GM13976 (cell line): ENCODE measurements at regions not wholly inside any gene's neighbourhood (a gene's known extent, or its start where the extent isn't known, plus 50 kb on each side); places are given as distances from the start of the nearest gene placed in this dataset.

Experiments
- DNase-seq: peaks from one replicate; pipeline ENCODE4 v3.0.0; 2012; ENCODE audit warnings: low spot score
- in situ Hi-C: fragments of 300-500 bp; cut with MboI; formaldehyde crosslinking; loops from one replicate; pipeline ENCODE4 v1.12.0; 2022; ENCODE audit warnings: low sequenced_read_pairs, mixed read lengths, inconsistent platforms; ENCODE audit not compliant: unreplicated experiment
- TF ChIP-seq, protein P1 (sequence below): IDR thresholded peaks from 2 replicates; pipeline ENCODE4 v1.5.1; 2012; ENCODE audit warnings: borderline replicate concordance, mild to moderate bottlenecking; ENCODE audit not compliant: insufficient read depth; ENCODE audit errors: extremely low read depth, missing control alignments, control extremely low read depth

DNA sequence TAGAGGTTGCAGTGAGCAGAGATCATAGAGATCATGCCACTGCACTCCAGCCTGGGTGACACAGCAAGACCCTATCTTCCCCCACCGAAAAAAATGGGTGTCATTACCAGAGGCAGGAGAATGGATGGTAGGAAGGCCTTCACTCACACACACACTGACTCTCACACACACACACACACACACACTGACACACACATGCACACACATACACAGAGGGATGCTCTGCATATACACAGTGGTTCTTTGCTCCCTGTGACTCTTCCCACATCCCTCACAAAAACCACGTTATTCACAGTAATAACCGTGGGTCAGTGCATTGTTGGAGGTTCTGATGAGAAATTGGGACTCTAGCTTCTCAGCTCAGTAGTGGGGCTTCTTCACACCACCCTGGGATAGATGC, 300.2 kb upstream of the N4BP1 start:
- TF ChIP-seq, protein P1, sequence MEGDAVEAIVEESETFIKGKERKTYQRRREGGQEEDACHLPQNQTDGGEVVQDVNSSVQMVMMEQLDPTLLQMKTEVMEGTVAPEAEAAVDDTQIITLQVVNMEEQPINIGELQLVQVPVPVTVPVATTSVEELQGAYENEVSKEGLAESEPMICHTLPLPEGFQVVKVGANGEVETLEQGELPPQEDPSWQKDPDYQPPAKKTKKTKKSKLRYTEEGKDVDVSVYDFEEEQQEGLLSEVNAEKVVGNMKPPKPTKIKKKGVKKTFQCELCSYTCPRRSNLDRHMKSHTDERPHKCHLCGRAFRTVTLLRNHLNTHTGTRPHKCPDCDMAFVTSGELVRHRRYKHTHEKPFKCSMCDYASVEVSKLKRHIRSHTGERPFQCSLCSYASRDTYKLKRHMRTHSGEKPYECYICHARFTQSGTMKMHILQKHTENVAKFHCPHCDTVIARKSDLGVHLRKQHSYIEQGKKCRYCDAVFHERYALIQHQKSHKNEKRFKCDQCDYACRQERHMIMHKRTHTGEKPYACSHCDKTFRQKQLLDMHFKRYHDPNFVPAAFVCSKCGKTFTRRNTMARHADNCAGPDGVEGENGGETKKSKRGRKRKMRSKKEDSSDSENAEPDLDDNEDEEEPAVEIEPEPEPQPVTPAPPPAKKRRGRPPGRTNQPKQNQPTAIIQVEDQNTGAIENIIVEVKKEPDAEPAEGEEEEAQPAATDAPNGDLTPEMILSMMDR: no peak
- no peak for DNase-seq
- in situ Hi-C loops: no loop called here

DNA sequence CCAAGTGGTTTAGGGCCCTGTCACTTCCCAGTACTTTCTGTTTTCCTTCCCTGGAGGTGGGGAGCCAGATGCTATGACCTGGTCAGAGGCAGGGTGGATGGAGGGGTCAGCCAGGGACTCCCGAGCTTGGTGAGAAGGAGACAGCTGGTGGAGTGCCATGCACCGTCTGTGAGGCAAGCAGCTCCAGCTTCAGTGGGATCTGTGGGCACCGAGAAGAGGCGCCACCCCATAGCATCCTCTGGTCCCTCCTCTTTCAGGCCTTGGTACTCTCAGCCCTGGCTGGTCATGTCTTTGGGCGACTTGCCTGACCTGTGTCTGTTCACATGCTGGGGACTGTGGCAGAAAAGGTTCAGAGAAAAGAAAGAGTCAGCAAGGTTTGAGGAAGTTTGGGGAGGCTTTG, 299.3 kb upstream of the N4BP1 start:
- TF ChIP-seq, protein P1: no peak
- no peak for DNase-seq
- in situ Hi-C loops: no loop called here

DNA sequence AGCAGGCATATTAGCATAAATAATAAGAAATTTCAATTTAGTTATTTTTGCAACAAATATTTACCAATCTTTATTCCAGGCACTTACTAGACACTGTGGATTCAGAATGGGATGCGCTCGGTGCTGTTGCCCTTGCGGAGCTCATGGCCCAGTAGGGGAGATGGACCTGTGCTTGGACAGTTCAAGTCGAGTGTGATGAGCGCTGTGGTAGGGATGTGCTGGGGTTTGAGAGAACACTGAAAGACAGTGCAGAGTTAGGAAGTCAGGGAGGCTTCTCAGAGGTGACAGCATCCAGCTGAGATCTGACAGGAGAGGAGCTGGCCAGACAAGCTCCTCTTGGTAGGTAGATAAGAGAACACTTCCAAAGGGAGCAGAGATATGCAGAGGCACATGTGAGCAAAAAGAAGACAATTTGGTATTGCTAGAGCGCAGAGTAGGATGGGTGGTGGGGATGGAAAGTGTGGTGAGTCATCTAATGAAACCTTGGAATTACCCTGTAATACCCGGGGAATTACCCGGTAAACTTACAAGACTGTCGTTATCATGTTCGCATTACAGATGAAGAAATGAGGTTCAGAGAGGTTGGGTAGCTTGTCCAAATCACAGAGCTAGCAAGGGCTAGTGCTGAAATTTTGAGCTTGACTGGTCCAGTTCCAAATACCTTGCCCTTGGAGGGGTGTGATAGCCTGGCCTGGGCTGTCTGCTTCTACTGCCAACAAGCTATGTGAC, 298.1 kb upstream of the N4BP1 start:
- TF ChIP-seq, protein P1: no peak
- peak; percentile 40 for DNase-seq
- in situ Hi-C loops: no loop called here

DNA sequence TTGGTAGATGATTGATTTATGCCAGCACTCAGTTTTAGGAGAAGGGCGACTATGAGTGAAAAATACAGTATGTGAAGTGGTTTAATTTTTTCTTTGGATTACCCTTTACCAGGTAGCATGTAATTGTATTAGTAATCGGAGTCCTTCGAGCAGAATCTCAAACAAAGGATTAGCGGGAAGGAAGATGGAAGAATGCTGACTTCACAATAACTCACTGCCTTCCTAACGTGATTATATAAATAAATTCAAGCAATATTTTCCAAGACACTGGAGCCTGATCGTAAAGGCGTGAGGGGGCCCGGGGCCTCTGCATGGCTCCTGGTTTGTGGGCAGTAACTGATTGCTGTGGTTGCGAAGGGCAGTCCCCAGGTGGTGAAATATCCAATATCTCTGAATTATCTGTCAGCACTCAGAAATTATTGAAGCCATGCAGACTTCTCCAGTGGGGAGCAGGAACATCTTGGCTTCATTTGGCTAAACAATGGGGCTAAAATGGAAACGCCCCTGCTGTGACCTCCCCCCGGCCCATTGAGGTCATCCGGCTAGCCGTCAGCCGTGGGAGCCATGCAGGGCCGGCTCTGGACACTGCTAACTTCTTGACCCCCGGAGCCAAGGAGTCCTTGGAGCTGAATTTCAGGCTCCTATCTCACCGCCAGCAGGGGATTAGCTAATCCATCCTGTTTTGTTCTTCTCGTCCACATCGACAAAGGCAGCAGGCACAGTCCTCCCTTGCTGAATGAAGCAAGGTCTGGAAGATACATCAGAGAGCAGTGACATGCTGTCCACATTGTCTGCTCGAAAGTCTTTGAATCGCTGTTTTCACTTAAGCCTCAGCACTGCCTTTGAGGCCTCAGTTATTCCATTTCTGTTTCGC, 295.9 kb upstream of the N4BP1 start:
- no peak for DNase-seq
- TF ChIP-seq, protein P1: no peak
- in situ Hi-C loops: no loop called here

DNA sequence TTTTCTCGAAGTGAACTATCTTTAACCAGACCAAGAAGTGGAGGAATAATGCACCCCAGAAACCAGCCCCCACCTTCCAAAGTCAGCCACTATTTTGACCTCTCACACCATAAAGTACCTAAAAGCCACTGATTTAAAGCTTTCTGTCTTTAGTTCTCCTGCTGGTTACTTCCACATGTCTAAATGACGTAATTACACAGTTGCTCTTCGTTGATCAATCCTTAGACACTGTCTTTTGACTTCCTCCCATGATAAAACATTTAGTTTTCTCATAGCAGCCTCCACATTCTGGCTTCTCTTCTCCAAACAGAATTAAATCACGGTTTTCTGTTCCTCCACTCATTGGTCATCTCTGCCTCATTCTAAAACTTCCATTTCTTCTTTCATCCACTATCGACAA, 294.4 kb upstream of the N4BP1 start:
- TF ChIP-seq, protein P1: no peak
- no peak for DNase-seq
- in situ Hi-C loops: no loop called here

DNA sequence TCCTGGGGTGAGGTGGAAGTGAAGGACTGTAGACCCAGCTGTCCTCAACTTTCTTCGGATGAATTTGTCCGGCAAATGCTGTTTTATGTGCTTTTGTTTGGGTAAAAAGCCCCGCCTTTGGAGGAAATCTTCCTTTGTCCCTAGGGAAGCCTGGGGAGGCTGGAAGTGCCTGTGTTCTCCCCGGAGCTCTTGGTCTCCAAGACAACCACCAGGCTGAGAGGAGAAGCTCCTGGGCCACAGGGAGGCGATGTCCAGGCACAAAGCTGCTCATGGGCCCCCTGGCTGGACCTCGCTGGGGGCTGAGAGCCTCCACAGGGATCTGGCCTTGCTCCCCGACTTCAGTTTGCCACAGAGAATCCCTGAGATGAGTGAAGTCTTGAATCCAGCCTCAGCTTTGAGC, 293.1 kb upstream of the N4BP1 start:
- TF ChIP-seq, protein P1: no peak
- in situ Hi-C loops: no loop called here

More for the DNA sequence above, 293.1 kb upstream of the N4BP1 start:
- DNase-seq: no peak
